ENCODE measurements at regions not wholly inside any gene's neighbourhood (a gene's known extent, or its start where the extent isn't known, plus 50 kb on each side); places are given as distances from the start of the nearest gene placed in this dataset.
"Not testable (repeated sequence)": the region's sequence is repeated elsewhere in the genome, so short reads cannot be mapped to it uniquely, and the experiment has no call there.

DNA sequence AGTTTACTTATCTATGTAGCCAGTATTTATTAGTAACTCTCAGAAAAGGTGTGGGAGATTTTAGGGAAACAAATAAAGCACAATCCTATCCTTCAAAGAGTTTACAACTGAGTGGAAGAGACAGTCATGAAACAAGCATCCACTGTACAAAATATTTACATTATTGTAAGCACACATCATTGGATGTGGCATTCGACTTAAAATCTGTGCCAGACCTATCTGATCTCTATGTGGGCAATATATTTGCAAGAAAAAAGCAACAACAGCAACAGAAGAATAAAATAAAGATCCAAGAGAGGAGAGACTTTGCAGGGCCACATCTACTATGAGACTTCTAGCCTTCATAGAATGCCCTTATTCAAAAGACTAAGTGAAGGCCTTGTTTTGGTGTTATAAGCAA is 882.1 kb upstream of the PIK3C3 start:
- Histone ChIP-seq H3K27me3 (replicated peaks; ENCODE audit: control insufficient read depth, insufficient read depth, low read length, poor library complexity, severe bottlenecking) (no peaks in the 10 kb centered on the region), H3K36me3 (ENCODE audit: control insufficient read depth, insufficient read depth, low read length) (no peaks in the 10 kb centered on the region), H3K27ac (ENCODE audit: insufficient read depth, low read length, poor library complexity, severe bottlenecking) (no peak overlapping the region), H3K4me1 (ENCODE audit: control insufficient read depth, insufficient read depth, low read length, poor library complexity, severe bottlenecking) (no peaks in the 10 kb centered on the region), H3K9me3 (ENCODE audit: control insufficient read depth, low read length) (no peaks in the 10 kb centered on the region), H3K4me3 (ENCODE audit: insufficient read depth, low read depth, low read length, poor library complexity, severe bottlenecking) (no peak overlapping the region)
- DNase-seq: no peak

DNA sequence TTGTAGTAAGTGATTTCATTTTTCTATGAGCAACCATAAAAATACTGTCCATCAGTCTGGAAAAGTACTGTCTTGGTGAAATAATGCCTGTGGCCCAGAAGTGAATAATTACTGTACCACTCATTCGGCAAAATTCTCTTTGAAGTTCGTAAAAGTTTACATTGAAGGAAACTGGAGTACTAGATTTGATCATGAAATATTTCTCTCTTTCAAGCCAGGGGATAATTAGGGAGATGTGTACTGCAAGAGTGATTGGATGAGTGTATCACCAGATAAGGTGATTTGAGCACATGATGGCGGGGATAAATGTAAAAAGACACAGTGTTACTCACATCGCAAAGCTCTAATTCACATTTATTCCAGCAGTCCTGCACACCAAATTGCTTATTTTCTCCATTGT is 883.2 kb upstream of the PIK3C3 start:
- no peak overlapping the region for H3K4me3 ChIP-seq (ENCODE audit: insufficient read depth, low read depth, low read length, poor library complexity, severe bottlenecking)
- no peaks in the 10 kb centered on the region for H3K9me3 ChIP-seq (ENCODE audit: control insufficient read depth, low read length)
- H3K36me3 ChIP-seq (ENCODE audit: control insufficient read depth, insufficient read depth, low read length): no peaks in the 10 kb centered on the region
- no peak for DNase-seq
- H3K4me1 ChIP-seq (ENCODE audit: control insufficient read depth, insufficient read depth, low read length, poor library complexity, severe bottlenecking): no peaks in the 10 kb centered on the region
- no peaks in the 10 kb centered on the region for H3K27me3 ChIP-seq (replicated peaks; ENCODE audit: control insufficient read depth, insufficient read depth, low read length, poor library complexity, severe bottlenecking)
- no peak overlapping the region for H3K27ac ChIP-seq (ENCODE audit: insufficient read depth, low read length, poor library complexity, severe bottlenecking)

DNA sequence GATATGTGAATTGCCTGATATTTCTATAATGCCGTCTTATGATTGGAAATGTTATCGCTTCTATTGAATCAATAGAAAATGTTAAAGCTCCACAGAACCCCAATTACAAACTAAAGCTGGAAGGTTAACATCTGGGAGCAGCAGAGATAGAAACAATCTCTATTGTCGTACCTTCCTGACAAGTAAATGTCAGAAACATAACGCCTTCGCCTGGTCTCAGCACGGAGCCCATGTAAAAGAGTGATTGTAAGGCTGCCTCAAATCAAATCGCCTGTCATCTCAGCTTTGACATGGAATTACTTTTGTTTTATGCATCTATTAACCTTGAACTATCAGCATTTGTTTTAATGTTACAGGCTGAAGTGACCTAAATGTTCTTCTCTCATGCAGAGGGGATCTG is 885.9 kb upstream of the PIK3C3 start:
- Histone ChIP-seq H3K36me3 (ENCODE audit: control insufficient read depth, insufficient read depth, low read length) (no peaks in the 10 kb centered on the region), H3K9me3 (ENCODE audit: control insufficient read depth, low read length) (no peaks in the 10 kb centered on the region), H3K27me3 (replicated peaks; ENCODE audit: control insufficient read depth, insufficient read depth, low read length, poor library complexity, severe bottlenecking) (no peaks in the 10 kb centered on the region), H3K4me3 (ENCODE audit: insufficient read depth, low read depth, low read length, poor library complexity, severe bottlenecking) (no peak overlapping the region), H3K27ac (ENCODE audit: insufficient read depth, low read length, poor library complexity, severe bottlenecking) (no peak overlapping the region), H3K4me1 (ENCODE audit: control insufficient read depth, insufficient read depth, low read length, poor library complexity, severe bottlenecking) (no peaks in the 10 kb centered on the region)
- no peak for DNase-seq

DNA sequence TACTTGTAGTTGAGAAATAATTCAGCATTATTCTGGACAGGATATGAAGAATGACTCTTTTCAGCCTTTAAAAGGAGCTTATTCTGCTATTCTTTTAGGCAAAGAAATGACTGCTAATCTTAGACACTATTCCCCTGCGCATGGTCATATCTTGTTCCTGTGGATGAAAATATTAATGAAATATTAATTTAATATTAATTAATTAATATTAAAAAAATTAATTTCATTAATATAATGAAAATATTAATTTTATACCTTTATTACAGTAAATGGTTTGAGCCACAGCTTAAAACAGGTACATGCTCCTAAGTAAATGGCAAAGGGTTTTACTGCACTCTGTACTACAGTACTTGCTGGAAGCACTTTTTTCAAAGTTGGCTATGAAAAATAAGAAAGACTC is 890.1 kb upstream of the PIK3C3 start:
- Histone ChIP-seq H3K36me3 (ENCODE audit: control insufficient read depth, insufficient read depth, low read length) (no peaks in the 10 kb centered on the region), H3K27me3 (replicated peaks; ENCODE audit: control insufficient read depth, insufficient read depth, low read length, poor library complexity, severe bottlenecking) (no peaks in the 10 kb centered on the region), H3K4me3 (ENCODE audit: insufficient read depth, low read depth, low read length, poor library complexity, severe bottlenecking) (no peak overlapping the region), H3K4me1 (ENCODE audit: control insufficient read depth, insufficient read depth, low read length, poor library complexity, severe bottlenecking) (no peaks in the 10 kb centered on the region), H3K9me3 (ENCODE audit: control insufficient read depth, low read length) (no peaks in the 10 kb centered on the region), H3K27ac (ENCODE audit: insufficient read depth, low read length, poor library complexity, severe bottlenecking) (no peak overlapping the region)
- no peak for DNase-seq

DNA sequence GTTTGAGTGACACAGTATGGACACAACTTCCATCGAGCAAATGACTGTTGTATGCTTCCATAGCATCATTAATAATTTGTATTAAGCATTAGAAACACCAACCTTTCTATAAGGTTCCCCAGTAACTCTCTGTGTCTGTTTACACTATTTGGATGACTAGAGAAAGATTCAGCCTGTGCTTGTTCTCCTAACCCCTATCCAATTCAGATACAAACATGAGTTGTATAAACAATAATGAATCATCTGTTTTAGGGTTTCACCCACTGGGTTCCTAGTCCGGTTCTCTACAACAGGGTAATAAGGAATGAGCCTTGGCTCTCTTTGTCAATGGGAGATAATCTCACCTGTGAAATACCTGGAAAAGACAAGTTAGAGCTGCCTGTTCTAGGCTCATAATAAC is 894.1 kb upstream of the PIK3C3 start:
- H3K4me1 ChIP-seq (ENCODE audit: control insufficient read depth, insufficient read depth, low read length, poor library complexity, severe bottlenecking): no peaks in the 10 kb centered on the region
- no peak overlapping the region for H3K4me3 ChIP-seq (ENCODE audit: insufficient read depth, low read depth, low read length, poor library complexity, severe bottlenecking)
- H3K9me3 ChIP-seq (ENCODE audit: control insufficient read depth, low read length): no peaks in the 10 kb centered on the region
- no peak for DNase-seq
- H3K27me3 ChIP-seq (replicated peaks; ENCODE audit: control insufficient read depth, insufficient read depth, low read length, poor library complexity, severe bottlenecking): no peaks in the 10 kb centered on the region
- no peak overlapping the region for H3K27ac ChIP-seq (ENCODE audit: insufficient read depth, low read length, poor library complexity, severe bottlenecking)
- no peaks in the 10 kb centered on the region for H3K36me3 ChIP-seq (ENCODE audit: control insufficient read depth, insufficient read depth, low read length)

DNA sequence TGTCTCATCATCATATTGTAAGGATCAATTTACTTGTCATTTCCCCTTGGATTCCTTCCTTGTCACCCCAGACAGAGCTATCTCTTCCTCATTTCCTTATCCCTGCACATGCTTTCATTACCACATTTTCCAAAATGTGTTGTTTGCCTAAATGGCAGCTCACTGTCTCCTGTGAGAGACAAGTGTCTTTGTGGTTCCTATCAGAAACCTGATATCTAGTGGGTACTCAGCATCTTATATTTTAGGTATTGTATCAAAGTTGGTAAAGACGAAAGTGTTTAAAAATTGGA is 896.0 kb upstream of the PIK3C3 start:
- DNase-seq: no peak
- H3K27ac ChIP-seq (ENCODE audit: insufficient read depth, low read length, poor library complexity, severe bottlenecking): no peak overlapping the region
- H3K36me3 ChIP-seq (ENCODE audit: control insufficient read depth, insufficient read depth, low read length): no peaks in the 10 kb centered on the region
- no peaks in the 10 kb centered on the region for H3K9me3 ChIP-seq (ENCODE audit: control insufficient read depth, low read length)
- H3K4me1 ChIP-seq (ENCODE audit: control insufficient read depth, insufficient read depth, low read length, poor library complexity, severe bottlenecking): no peaks in the 10 kb centered on the region
- H3K27me3 ChIP-seq (replicated peaks; ENCODE audit: control insufficient read depth, insufficient read depth, low read length, poor library complexity, severe bottlenecking): no peaks in the 10 kb centered on the region
- H3K4me3 ChIP-seq (ENCODE audit: insufficient read depth, low read depth, low read length, poor library complexity, severe bottlenecking): no peak overlapping the region

DNA sequence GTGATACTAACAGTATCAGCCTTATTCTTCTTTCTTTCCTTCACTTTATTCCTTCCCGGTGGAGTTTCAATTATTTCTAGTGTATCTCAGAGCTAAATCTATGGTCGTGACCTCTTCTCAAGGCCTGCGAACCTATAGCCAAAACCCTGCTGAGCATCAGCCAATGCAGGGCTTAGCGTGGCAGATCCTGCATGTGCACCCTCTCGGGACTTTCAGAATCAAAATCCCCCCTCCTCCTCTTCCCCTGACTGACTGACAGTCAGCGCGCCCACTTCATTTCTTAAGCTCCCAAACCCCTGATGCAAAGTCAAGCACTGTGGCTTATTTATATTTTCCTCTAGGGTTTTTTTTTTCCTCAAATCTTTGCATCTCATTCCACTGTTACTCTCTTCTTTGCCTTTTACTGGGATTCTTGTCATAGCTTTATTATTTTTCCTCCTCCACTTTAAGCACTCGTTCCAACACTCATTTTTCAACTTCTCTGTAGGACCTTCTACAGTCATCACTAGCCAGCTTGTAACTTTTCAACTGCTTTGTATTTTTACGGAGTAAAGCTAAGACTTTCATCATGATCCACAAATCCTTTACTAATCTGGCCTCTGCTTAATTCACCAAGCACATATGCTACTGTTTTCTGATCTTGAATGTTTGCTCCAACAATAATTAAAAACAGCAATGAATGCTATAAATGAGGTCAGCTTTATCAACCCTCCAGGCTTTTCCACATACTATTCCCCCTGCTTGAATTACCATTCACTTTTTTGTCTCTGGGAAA is 896.5 kb upstream of the PIK3C3 start:
- no peak overlapping the region for H3K4me3 ChIP-seq (ENCODE audit: insufficient read depth, low read depth, low read length, poor library complexity, severe bottlenecking)
- no peaks in the 10 kb centered on the region for H3K9me3 ChIP-seq (ENCODE audit: control insufficient read depth, low read length)
- H3K27me3 ChIP-seq (replicated peaks; ENCODE audit: control insufficient read depth, insufficient read depth, low read length, poor library complexity, severe bottlenecking): no peaks in the 10 kb centered on the region
- H3K4me1 ChIP-seq (ENCODE audit: control insufficient read depth, insufficient read depth, low read length, poor library complexity, severe bottlenecking): no peaks in the 10 kb centered on the region
- no peak for DNase-seq
- H3K36me3 ChIP-seq (ENCODE audit: control insufficient read depth, insufficient read depth, low read length): no peaks in the 10 kb centered on the region
- no peak overlapping the region for H3K27ac ChIP-seq (ENCODE audit: insufficient read depth, low read length, poor library complexity, severe bottlenecking)

DNA sequence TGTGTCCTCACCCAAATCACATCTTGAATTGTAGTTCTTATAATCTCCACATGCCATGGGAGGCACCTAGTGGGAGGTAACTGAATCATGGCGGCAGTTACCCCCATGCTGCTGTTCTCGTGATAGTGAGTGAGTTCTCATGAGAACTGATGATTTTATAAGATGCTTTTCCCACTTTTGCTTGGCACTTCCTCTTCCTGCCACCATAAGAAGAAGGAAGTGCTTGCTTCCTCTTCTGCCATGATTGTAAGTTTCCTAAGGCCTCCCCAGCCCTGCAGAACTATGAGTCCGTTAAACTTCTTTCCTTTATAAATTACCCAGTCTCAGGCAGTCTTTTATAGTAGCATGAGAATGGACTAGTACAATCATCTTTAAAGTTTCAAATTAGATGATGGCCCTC is 902.4 kb upstream of the PIK3C3 start:
- H3K9me3 ChIP-seq (ENCODE audit: control insufficient read depth, low read length): no peaks in the 10 kb centered on the region
- no peak overlapping the region for H3K27ac ChIP-seq (ENCODE audit: insufficient read depth, low read length, poor library complexity, severe bottlenecking)
- no peak for DNase-seq
- no peaks in the 10 kb centered on the region for H3K27me3 ChIP-seq (replicated peaks; ENCODE audit: control insufficient read depth, insufficient read depth, low read length, poor library complexity, severe bottlenecking)
- H3K36me3 ChIP-seq (ENCODE audit: control insufficient read depth, insufficient read depth, low read length): no peaks in the 10 kb centered on the region
- no peak overlapping the region for H3K4me3 ChIP-seq (ENCODE audit: insufficient read depth, low read depth, low read length, poor library complexity, severe bottlenecking)
- no peaks in the 10 kb centered on the region for H3K4me1 ChIP-seq (ENCODE audit: control insufficient read depth, insufficient read depth, low read length, poor library complexity, severe bottlenecking)

DNA sequence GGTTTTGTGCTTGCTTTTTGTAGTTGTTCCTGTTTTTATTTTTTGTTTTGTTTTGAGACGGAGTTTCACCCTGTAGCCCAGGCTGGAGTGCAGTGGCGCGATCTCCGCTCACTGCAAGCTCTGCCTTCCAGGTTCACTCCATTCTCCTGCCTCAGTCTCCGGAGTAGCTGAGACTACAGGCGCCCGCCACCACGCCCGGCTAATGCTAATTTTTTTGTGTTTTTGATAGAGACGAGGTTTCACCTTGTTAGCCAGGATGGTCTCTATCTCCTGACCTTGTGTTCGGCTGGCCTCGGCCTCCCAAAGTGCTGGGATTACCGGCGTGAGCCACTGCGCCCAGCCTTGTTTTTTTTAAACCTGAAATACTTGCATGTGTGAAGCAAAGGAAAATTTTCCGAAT is 908.8 kb upstream of the PIK3C3 start:
- H3K4me1 ChIP-seq (ENCODE audit: control insufficient read depth, insufficient read depth, low read length, poor library complexity, severe bottlenecking): not testable (repeated sequence)

DNA sequence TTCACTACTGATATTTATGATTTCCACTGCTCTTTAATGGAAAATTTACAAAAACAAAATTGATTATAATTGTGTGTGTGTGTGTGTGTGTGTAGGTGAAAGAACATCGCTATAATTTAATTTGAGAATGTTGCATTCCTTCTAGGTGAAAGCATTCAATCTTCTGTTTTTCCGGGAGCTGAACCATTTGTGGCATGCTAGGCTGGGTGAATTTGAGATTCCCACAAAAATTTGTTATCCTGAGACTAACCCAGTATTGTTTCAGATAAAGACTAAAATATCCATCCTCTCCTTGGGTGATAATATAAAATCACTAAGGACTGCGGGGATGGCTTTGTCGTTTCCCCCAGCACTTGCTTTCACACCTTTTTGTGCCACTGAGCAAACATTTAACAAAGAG is 911.2 kb upstream of the PIK3C3 start:
- DNase-seq: no peak
- Histone ChIP-seq H3K4me3 (ENCODE audit: insufficient read depth, low read depth, low read length, poor library complexity, severe bottlenecking) (no peak overlapping the region), H3K36me3 (ENCODE audit: control insufficient read depth, insufficient read depth, low read length) (no peaks in the 10 kb centered on the region), H3K27me3 (replicated peaks; ENCODE audit: control insufficient read depth, insufficient read depth, low read length, poor library complexity, severe bottlenecking) (no peaks in the 10 kb centered on the region), H3K27ac (ENCODE audit: insufficient read depth, low read length, poor library complexity, severe bottlenecking) (no peak overlapping the region), H3K4me1 (ENCODE audit: control insufficient read depth, insufficient read depth, low read length, poor library complexity, severe bottlenecking) (no peaks in the 10 kb centered on the region), H3K9me3 (ENCODE audit: control insufficient read depth, low read length) (no peaks in the 10 kb centered on the region)

More for the DNA sequence above, 908.8 kb upstream of the PIK3C3 start:
- not testable (repeated sequence) for H3K27ac ChIP-seq (ENCODE audit: insufficient read depth, low read length, poor library complexity, severe bottlenecking); H3K4me3 ChIP-seq (ENCODE audit: insufficient read depth, low read depth, low read length, poor library complexity, severe bottlenecking); H3K36me3 ChIP-seq (ENCODE audit: control insufficient read depth, insufficient read depth, low read length); H3K9me3 ChIP-seq (ENCODE audit: control insufficient read depth, low read length); H3K27me3 ChIP-seq (replicated peaks; ENCODE audit: control insufficient read depth, insufficient read depth, low read length, poor library complexity, severe bottlenecking); DNase-seq

All from effector memory CD4-positive, alpha-beta T cell (primary cell).